HG03571 (cell line): ENCODE measurements at regions not wholly inside any gene's neighbourhood (a gene's known extent, or its start where the extent isn't known, plus 50 kb on each side); places are given as distances from the start of the nearest gene placed in this dataset.

Experiments
- ATAC-seq: cut with Tn5 transposase; IDR thresholded peaks from one replicate; pipeline ENCODE4 v1.9.1; 2021; ENCODE audit not compliant: unreplicated experiment

GRCh38 chr11:26134481-26135355, 197.2 kb upstream of the ANO3 start:
- ATAC-seq: no peak

- no peak for ATAC-seq
Observed at GRCh38 chr11:26137651-26138050, 194.3 kb upstream of the ANO3 start.

- no peak for ATAC-seq
Observed at GRCh38 chr11:26142891-26143290, 189.0 kb upstream of the ANO3 start.

GRCh38 chr11:26143566-26144290, 188.2 kb upstream of the ANO3 start:
- no peak for ATAC-seq

- no peak for ATAC-seq
Observed at GRCh38 chr11:26144291-26144690, 187.6 kb upstream of the ANO3 start.

GRCh38 chr11:26144911-26145310, 187.0 kb upstream of the ANO3 start:
- no peak for ATAC-seq

GRCh38 chr11:26149585-26149984, 182.3 kb upstream of the ANO3 start:
- ATAC-seq: no peak

GRCh38 chr11:26150031-26150430, 181.9 kb upstream of the ANO3 start:
- ATAC-seq: no peak

GRCh38 chr11:26158251-26158650, 173.7 kb upstream of the ANO3 start:
- ATAC-seq: no peak

- ATAC-seq: no peak
Observed at GRCh38 chr11:26162291-26162690, 169.6 kb upstream of the ANO3 start.

- ATAC-seq: no peak
Observed at GRCh38 chr11:26186389-26186788, 145.5 kb upstream of the ANO3 start.

- no peak for ATAC-seq
Observed at GRCh38 chr11:26187639-26188038, 144.3 kb upstream of the ANO3 start.

- ATAC-seq: no peak
Observed at GRCh38 chr11:26188554-26188953, 143.4 kb upstream of the ANO3 start.

GRCh38 chr11:26191193-26191592, 140.7 kb upstream of the ANO3 start:
- no peak for ATAC-seq

GRCh38 chr11:26193694-26194365, 138.1 kb upstream of the ANO3 start:
- no peak for ATAC-seq

- no peak for ATAC-seq
Observed at GRCh38 chr11:26194881-26195280, 137.0 kb upstream of the ANO3 start.

- no peak for ATAC-seq
Observed at GRCh38 chr11:26198532-26199096, 133.3 kb upstream of the ANO3 start.

GRCh38 chr11:26199331-26200095, 132.4 kb upstream of the ANO3 start:
- no peak for ATAC-seq

- no peak for ATAC-seq
Observed at GRCh38 chr11:26201411-26201810, 130.5 kb upstream of the ANO3 start.

GRCh38 chr11:26202754-26203153, 129.2 kb upstream of the ANO3 start:
- ATAC-seq: no peak

- ATAC-seq: no peak
Observed at GRCh38 chr11:26204101-26204500, 127.8 kb upstream of the ANO3 start.
